Spleen (tissue), 7 donors: ENCODE measurements at regions not wholly inside any gene's neighbourhood (a gene's known extent, or its start where the extent isn't known, plus 50 kb on each side); places are given as distances from the start of the nearest gene placed in this dataset.

Source experiments
- POLR2A ChIP-seq, 3 donors: fragments of 450-650 bp; IDR thresholded peaks; one replicate each; pipeline ENCODE4 v1.5.1; 2017; ENCODE audit warnings: antibody characterized with exemption in 3 of 3, mild to moderate bottlenecking in 1 of 3
- POLR2AphosphoS5 ChIP-seq, 3 donors: sonication (generic); formaldehyde crosslinking; IDR thresholded peaks; one replicate each; pipeline ENCODE4 v1.5.1; 2017; ENCODE audit warnings: antibody characterized with exemption in 3 of 3
- TF ChIP-seq, protein P1 (sequence below), 11 experiments: fragments of 200-600 bp in 7 of 11; fragments of 450-650 bp in 4 of 11; sonication (generic) in 4 of 11; IDR thresholded peaks in 8 of 11; conservative IDR thresholded peaks in 3 of 11; 1 replicate in 7 of 11; 2 replicates in 4 of 11; pipeline versions ENCODE4 v1.4.0 to v1.8.0; 2016 to 2021; ENCODE audit warnings: antibody characterized with exemption in 11 of 11, inconsistent platforms in 4 of 11, mild to moderate bottlenecking in 1 of 11
- donor health status: DM: no; HTN: no; CAD: no; lungs with moderate emphysema.
- donor health status: DM: no; HTN: no; CAD: no.
- donor health status: DM: no; HTN: no; CAD: no.

DNA sequence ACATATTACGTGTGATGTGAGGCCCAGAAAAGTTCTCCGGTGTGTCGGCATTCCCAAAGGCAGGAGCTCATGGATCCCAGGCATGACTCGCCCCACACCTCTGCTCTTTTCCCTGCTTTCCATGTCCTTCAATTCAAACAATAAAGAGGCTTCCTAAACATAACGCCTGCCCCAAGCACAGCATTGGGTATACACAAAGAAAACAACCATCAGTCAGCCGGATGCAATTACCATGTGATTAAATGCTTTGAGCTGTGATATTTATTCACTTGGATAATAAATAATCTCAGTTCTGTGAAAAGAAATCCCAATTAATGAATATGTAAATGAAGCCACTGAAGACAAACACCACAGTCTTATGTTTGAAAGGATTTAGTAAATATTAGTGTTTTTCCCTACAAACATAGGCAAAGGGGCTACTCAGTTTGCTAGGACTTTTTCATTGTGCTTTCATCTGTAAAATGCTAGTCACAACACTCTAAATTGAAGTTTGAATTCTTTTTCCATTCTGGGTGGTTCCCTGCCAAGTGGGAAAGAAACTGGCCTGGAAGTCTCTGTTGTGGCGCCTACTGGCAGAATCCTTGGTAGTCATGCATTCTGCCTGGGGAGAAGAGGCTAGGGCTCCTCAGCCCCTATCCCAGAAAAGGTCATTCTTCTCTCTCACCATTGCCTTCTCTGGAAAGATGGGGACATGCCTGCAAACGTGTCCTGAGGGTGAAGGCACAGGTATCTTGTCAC is 144.7 kb downstream of the COL6A3 start:
- TF ChIP-seq, protein P1, sequence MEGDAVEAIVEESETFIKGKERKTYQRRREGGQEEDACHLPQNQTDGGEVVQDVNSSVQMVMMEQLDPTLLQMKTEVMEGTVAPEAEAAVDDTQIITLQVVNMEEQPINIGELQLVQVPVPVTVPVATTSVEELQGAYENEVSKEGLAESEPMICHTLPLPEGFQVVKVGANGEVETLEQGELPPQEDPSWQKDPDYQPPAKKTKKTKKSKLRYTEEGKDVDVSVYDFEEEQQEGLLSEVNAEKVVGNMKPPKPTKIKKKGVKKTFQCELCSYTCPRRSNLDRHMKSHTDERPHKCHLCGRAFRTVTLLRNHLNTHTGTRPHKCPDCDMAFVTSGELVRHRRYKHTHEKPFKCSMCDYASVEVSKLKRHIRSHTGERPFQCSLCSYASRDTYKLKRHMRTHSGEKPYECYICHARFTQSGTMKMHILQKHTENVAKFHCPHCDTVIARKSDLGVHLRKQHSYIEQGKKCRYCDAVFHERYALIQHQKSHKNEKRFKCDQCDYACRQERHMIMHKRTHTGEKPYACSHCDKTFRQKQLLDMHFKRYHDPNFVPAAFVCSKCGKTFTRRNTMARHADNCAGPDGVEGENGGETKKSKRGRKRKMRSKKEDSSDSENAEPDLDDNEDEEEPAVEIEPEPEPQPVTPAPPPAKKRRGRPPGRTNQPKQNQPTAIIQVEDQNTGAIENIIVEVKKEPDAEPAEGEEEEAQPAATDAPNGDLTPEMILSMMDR (IDR thresholded peaks at IDR 0.05 in 8 of 11, conservative IDR thresholded peaks at IDR 0.05 in 3 of 11) = no peak
- no peak for TF ChIP-seq POLR2A (IDR thresholded peaks at IDR 0.05)
- TF ChIP-seq POLR2AphosphoS5 (IDR thresholded peaks at IDR 0.05) = no peak
